Activated naive CD4-positive, alpha-beta T cell treated with anti-CD3 and anti-CD28 coated beads, Interleukin-2, amount 50 U/mL, for 24 hours (primary cell): ENCODE measurements at regions not wholly inside any gene's neighbourhood (a gene's known extent, or its start where the extent isn't known, plus 50 kb on each side); places are given as distances from the start of the nearest gene placed in this dataset.
"Not testable (repeated sequence)": the region's sequence is repeated elsewhere in the genome, so short reads cannot be mapped to it uniquely, and the experiment has no call there.

Experiments
- H3K27ac Mint-ChIP-seq: one replicate; pipeline ENCODE4 v1.8.0; 2021; ENCODE audit warnings: mild to moderate bottlenecking, mixed read lengths
- H3K27me3 Mint-ChIP-seq: one replicate; pipeline ENCODE4 v1.8.0; 2021; ENCODE audit warnings: mixed read lengths
- H3K36me3 Mint-ChIP-seq: one replicate; pipeline ENCODE4 v1.8.0; 2021; ENCODE audit warnings: mixed read lengths
- H3K4me1 Mint-ChIP-seq: one replicate; pipeline ENCODE4 v1.8.0; 2021; ENCODE audit warnings: mixed read lengths
- H3K4me3 Mint-ChIP-seq: one replicate; pipeline ENCODE4 v1.8.0; 2021; ENCODE audit warnings: mild to moderate bottlenecking, mixed read lengths
- H3K9me3 Mint-ChIP-seq: one replicate; pipeline ENCODE4 v1.8.0; 2021; ENCODE audit warnings: mixed read lengths

DNA sequence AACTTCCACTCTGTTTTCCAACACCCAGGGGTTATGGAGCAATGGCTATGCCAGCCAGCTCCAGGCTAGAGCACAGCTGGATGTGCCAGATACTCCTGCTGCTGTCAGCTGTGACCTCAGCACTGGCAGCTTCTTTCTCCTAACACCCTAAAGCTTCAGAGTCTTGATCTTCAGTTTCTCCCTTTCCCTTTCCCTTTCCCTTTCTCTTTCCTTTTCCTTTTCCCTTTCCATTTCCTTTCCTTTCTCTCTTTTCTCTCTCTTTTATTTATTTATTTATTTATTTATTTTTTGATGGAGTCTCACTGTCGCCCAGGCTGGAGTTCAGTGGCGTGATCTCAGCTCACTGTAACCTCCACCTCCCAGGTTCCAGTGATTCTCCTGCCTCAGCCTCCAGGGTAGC is 237.0 kb downstream of the ZNF37A start:
- not testable (repeated sequence) for H3K4me3 Mint-ChIP-seq

GRCh38 chr10:38333699-38334098 is 239.6 kb downstream of the ZNF37A start:
- not testable (repeated sequence) for H3K4me3 Mint-ChIP-seq, H3K27me3 Mint-ChIP-seq, H3K27ac Mint-ChIP-seq, H3K36me3 Mint-ChIP-seq, H3K4me1 Mint-ChIP-seq, H3K9me3 Mint-ChIP-seq

More for the DNA sequence above, 237.0 kb downstream of the ZNF37A start:
- not testable (repeated sequence) for H3K9me3 Mint-ChIP-seq, H3K36me3 Mint-ChIP-seq, H3K4me1 Mint-ChIP-seq, H3K27ac Mint-ChIP-seq, H3K27me3 Mint-ChIP-seq

DNA sequence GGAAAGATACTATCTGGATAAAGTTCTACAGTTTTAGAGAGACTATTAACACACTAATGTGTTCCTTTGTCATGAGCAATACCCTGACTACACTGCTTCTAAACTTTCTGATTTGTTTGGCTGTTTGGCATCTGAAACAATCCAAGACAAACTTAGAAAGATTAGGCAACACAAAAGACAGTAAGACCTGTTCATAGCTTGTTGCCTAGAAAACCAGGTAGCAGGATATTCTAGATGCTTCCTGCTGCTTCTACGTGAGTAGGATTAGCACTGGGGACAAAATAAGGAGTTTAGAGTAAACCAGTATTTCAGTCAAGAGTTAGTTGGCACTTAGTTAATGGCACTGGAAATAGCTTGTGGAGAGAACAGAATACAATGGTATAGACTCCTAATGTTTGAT is 256.5 kb downstream of the ZNF37A start:
- not testable (repeated sequence) for H3K4me1 Mint-ChIP-seq, H3K4me3 Mint-ChIP-seq, H3K27ac Mint-ChIP-seq, H3K36me3 Mint-ChIP-seq, H3K9me3 Mint-ChIP-seq
- H3K27me3 Mint-ChIP-seq = peaks cover 13% of the 10 kb centered on the region

DNA sequence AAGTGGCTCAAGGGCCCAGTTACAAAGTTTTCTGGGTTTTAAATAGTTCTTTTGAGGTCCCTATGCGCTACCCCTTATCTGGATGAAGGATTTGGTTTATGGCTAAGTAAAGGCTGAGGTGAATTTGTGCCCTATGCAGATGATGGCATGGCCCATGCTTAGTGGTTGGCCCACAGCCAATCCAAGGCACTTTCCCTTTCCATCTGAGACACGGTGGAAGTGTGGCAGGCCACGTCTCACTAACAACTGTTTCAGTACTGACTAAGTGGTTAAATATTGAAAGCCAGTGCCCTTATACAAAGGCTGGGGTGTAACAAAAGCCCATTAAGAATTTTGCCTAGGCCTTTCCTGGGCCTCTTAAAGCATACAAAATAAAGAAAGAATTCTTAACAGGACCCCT is 260.3 kb downstream of the ZNF37A start:
- H3K4me1 Mint-ChIP-seq = not testable (repeated sequence)

DNA sequence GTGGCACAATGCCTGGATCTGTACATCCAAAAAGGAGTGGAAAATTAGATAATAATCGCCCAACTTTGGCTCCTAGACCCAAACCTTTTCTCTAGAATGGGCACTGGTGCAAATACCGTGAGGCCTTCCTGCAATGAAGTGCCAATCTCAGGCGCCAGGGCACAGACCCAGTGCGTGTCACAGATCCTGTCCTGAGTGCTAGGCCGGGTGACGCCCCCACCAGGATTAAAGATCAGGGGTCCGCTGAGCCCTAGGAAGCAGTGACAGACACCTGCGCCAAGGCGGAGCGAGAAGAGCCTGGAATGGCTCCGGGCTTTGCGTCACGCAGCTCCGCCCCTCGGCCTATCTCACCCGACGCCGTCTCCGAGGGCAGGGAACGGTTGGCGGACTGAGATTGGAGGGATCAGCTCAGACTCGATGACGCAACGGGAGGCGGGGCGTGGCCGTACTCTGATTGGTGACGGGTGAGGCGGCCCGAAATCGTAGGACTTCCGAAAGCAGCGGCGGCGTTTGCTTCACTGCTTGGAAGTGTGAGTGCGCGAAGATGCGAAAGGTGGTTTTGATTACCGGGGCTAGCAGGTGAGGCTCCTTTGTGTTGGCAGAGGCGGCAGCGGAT is 261.9 kb downstream of the ZNF37A start:
- not testable (repeated sequence) for H3K27me3 Mint-ChIP-seq, H3K9me3 Mint-ChIP-seq, H3K36me3 Mint-ChIP-seq, H3K4me1 Mint-ChIP-seq
- H3K27ac Mint-ChIP-seq = peak overlapping the region; percentile 92
- peak overlapping the region; percentile 91 for H3K4me3 Mint-ChIP-seq

More for the DNA sequence above, 260.3 kb downstream of the ZNF37A start:
- H3K36me3 Mint-ChIP-seq, H3K27me3 Mint-ChIP-seq, H3K4me3 Mint-ChIP-seq, H3K27ac Mint-ChIP-seq, H3K9me3 Mint-ChIP-seq: not testable (repeated sequence)

- Mint-ChIP-seq H3K27ac (peak overlapping the region; percentile 92), H3K4me3 (peak overlapping the region; percentile 91)
- H3K36me3 Mint-ChIP-seq, H3K27me3 Mint-ChIP-seq, H3K9me3 Mint-ChIP-seq, H3K4me1 Mint-ChIP-seq: not testable (repeated sequence)
These were observed 262.4 kb downstream of the ZNF37A start for GRCh38 chr10:38356527-38356926.

- peaks cover 16% of the 10 kb centered on the region for H3K4me1 Mint-ChIP-seq
- not testable (repeated sequence) for H3K27ac Mint-ChIP-seq, H3K4me3 Mint-ChIP-seq, H3K9me3 Mint-ChIP-seq, H3K27me3 Mint-ChIP-seq, H3K36me3 Mint-ChIP-seq
These were observed 268.4 kb downstream of the ZNF37A start for GRCh38 chr10:38362514-38362913.

DNA sequence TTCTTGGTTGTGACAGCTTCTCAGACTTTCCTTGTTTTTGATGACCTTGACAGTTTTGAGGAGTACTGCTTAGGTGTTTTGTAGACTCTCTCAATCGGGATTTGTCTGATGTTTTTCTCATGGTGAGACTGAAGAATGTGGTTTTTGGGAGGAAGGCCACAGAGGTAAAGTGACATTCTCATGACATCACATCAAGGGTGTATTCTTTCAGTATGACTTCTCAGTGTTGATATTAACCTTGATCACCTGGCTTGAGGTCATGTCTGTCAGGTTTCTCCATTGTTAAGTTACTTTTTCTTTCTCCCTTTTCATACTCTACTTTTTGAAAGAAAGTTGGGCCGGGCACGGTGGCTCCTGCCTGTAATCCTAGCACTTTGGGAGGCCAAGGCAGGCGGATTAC is 269.9 kb downstream of the ZNF37A start:
- H3K27me3 Mint-ChIP-seq, H3K27ac Mint-ChIP-seq, H3K4me3 Mint-ChIP-seq, H3K36me3 Mint-ChIP-seq, H3K9me3 Mint-ChIP-seq: not testable (repeated sequence)
- peaks cover 14% of the 10 kb centered on the region for H3K4me1 Mint-ChIP-seq

GRCh38 chr10:38365917-38366316 is 271.8 kb downstream of the ZNF37A start:
- H3K4me1 Mint-ChIP-seq = peaks cover 10% of the 10 kb centered on the region
- H3K36me3 Mint-ChIP-seq, H3K27ac Mint-ChIP-seq: not testable (repeated sequence)

DNA sequence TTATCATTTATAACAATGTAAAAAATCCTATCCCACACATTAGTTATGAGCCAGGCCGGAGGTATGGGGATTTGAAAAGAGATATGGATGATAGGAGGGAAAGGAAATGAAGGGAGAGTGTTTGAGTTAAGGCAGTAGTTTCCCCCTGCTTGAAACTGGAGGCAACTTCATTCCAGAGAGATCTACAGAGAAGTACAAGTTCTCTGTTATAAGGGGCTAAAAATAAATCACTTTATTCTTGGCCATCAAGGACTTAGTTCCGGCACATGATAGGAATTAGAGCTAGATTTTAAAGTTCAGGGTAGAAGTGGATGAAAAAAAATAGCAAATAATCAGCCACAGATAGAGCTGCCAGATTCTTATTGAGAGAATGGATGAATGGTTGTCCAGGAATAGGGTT is 289.7 kb downstream of the ZNF37A start:
- not testable (repeated sequence) for H3K36me3 Mint-ChIP-seq, H3K27ac Mint-ChIP-seq, H3K27me3 Mint-ChIP-seq, H3K9me3 Mint-ChIP-seq, H3K4me3 Mint-ChIP-seq, H3K4me1 Mint-ChIP-seq

More at GRCh38 chr10:38365917-38366316, 271.8 kb downstream of the ZNF37A start:
- not testable (repeated sequence) for H3K4me3 Mint-ChIP-seq, H3K9me3 Mint-ChIP-seq, H3K27me3 Mint-ChIP-seq

- H3K27me3 Mint-ChIP-seq = not testable (repeated sequence)
These were observed 292.7 kb downstream of the ZNF37A start for GRCh38 chr10:38386869-38387268.

DNA sequence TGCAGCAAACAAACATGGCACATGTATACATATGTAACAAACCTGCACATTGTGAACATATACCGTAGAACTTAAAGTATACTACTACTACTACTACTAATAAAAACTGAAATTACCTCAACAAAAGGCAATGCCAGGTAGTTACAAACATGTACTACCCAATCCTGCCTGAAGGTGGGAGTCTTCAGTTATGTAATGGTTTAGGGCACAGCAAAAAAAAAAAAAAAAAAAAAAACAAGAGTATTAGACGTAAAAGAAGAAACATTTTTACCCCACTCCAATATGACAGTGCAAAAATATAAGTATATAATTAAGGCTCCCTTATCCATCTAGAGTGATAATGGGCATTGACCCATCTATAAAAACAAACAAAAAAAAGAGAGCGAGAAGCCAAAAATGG is 296.6 kb downstream of the ZNF37A start:
- H3K27me3 Mint-ChIP-seq, H3K27ac Mint-ChIP-seq, H3K36me3 Mint-ChIP-seq, H3K4me1 Mint-ChIP-seq, H3K4me3 Mint-ChIP-seq, H3K9me3 Mint-ChIP-seq: not testable (repeated sequence)

More at GRCh38 chr10:38386869-38387268, 292.7 kb downstream of the ZNF37A start:
- not testable (repeated sequence) for H3K4me3 Mint-ChIP-seq, H3K27ac Mint-ChIP-seq, H3K4me1 Mint-ChIP-seq, H3K36me3 Mint-ChIP-seq, H3K9me3 Mint-ChIP-seq

GRCh38 chr10:38395465-38395864 is 301.3 kb downstream of the ZNF37A start:
- H3K27me3 Mint-ChIP-seq, H3K9me3 Mint-ChIP-seq, H3K4me3 Mint-ChIP-seq, H3K36me3 Mint-ChIP-seq, H3K4me1 Mint-ChIP-seq, H3K27ac Mint-ChIP-seq: not testable (repeated sequence)

DNA sequence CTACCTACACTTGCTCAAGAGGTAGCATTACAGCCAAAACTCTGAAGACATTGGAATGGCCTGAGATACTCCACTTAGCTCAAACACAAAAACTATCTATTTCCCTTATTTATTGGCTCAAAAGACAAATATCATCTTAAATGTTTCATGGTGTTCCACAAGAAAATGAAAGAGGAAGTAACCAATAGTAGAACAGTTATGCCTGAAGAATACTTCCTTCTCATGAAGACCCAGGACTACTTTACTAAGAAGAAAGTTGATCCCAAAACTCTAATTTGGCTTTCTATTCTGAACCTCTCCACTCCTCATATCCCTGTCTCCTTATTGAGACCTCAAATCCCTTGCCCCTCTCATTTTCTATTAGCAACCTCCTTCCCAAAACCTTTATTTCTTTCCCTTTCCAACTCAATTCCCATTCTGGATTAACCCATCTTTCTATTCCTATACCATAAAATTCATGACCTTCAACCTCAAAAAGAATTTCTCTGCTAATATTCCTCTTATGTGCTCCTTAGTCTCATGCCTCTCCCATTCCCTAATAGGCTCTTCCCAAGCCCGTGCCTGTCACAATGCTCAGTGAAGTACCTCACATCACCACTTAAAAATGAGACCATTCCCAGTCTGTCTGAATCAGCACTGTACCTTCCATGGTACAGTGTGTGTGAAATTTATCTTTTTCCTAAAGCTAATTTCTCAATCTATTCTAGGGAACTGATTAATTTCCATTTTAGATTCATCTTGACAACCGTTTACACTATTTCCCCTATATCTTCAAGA is 302.2 kb downstream of the ZNF37A start:
- H3K4me1 Mint-ChIP-seq, H3K27ac Mint-ChIP-seq, H3K36me3 Mint-ChIP-seq: not testable (repeated sequence)

DNA sequence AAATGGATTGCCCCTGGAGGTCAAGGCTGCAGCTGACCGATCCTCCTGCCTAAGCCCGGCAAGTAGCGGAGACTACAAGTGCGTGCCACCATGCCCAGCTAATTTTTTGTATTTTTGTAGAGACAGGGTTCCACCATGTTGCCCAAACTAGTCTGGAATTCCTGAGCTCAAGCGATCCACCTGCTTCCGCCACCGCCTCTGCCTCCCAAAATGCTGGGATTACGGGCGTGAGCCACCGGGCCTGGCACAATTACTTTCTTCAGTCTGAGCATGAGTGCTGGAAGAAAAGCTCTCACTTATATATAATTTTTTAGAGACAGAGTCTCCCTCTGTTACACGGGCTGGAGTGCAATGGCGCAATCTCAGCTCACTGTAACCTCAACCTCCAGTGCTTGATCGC is 307.4 kb downstream of the ZNF37A start:
- H3K4me1 Mint-ChIP-seq, H3K27ac Mint-ChIP-seq, H3K27me3 Mint-ChIP-seq, H3K9me3 Mint-ChIP-seq, H3K36me3 Mint-ChIP-seq: not testable (repeated sequence)
- H3K4me3 Mint-ChIP-seq = peak overlapping the region; percentile 93

More for the DNA sequence above, 302.2 kb downstream of the ZNF37A start:
- not testable (repeated sequence) for H3K9me3 Mint-ChIP-seq, H3K4me3 Mint-ChIP-seq, H3K27me3 Mint-ChIP-seq

DNA sequence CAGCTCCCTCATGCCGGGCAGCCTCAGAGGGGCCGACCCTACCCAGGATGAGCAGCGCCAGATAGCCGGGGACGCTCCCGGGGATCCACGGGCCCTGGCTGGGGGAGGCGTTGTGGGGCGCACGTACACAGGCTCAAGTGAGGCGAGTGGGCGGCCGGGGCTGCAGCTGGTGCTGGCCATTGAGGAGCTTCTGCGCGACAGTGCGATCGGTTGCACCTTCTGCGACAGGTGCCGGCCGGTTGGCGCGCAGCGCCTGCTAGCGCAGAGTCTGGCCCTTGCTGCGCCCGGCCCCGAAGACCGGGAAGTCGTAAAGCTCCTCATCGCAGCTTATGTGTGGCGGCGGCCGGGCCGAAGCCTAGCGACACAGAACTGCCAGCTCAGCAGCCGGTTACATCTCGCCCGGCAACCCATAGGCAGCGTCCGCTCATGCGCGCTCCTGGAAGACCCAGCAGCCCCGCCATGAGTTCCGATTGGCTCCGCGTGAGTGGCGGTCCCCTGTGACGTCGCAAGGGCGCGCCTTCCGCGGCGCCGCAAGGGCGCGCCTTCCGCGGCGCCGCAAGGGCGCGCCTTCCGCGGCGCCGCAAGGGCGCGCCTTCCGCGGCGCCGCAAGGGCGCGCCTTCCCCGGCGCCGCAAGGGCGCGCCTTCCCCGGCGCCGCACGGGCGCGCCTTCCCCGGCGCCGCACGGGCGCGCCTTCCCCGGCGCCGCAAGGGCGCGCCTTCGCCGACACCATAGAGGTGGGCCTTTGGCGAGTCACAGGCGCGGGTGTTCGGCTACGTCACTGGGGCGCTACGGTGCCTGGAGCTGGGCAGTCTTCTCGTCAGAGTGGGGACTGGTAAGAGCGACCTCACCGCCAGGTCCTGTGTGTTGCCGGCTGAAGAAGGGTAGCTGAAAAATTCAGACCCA is 308.6 kb downstream of the ZNF37A start:
- not testable (repeated sequence) for H3K27me3 Mint-ChIP-seq, H3K36me3 Mint-ChIP-seq, H3K9me3 Mint-ChIP-seq, H3K4me1 Mint-ChIP-seq
- H3K4me3 Mint-ChIP-seq = peak overlapping the region; percentile 93
- H3K27ac Mint-ChIP-seq = peak overlapping the region; percentile 95
